GM23248 (cell line): ENCODE measurements at regions not wholly inside any gene's neighbourhood (a gene's known extent, or its start where the extent isn't known, plus 50 kb on each side); places are given as distances from the start of the nearest gene placed in this dataset.

ENCODE experiments used
- DNase-seq: peaks from one replicate; pipeline ENCODE4 v3.0.0-alpha.2; 2015
- H2AFZ ChIP-seq: fragments of 200-600 bp; sonication (generic); 2 replicates; pipeline ENCODE4 v1.6.1; 2016; ENCODE audit warnings: antibody characterized with exemption
- H3F3A ChIP-seq: fragments of 200-600 bp; sonication (generic); 2 replicates; pipeline ENCODE4 v1.6.1; 2016; ENCODE audit warnings: mild to moderate bottlenecking, antibody characterized with exemption, mixed run types; ENCODE audit not compliant: insufficient read depth
- H3K27ac ChIP-seq: fragments of 200-600 bp; sonication (generic); 2 replicates; pipeline ENCODE4 v1.5.1; 2016; ENCODE audit warnings: mild to moderate bottlenecking
- H3K27me3 ChIP-seq: fragments of 200-600 bp; sonication (generic); replicated peaks from 2 replicates; pipeline ENCODE4 v1.6.1; 2016; ENCODE audit warnings: mild to moderate bottlenecking; ENCODE audit not compliant: insufficient read depth
- H3K36me3 ChIP-seq: fragments of 200-600 bp; sonication (generic); 2 replicates; pipeline ENCODE4 v1.6.1; 2016; ENCODE audit warnings: low read depth, mild to moderate bottlenecking
- H3K4me1 ChIP-seq: fragments of 200-600 bp; sonication (generic); 2 replicates; pipeline ENCODE4 v1.6.1; 2016; ENCODE audit warnings: mild to moderate bottlenecking; ENCODE audit not compliant: insufficient read depth
- H3K4me2 ChIP-seq: fragments of 200-600 bp; sonication (generic); one replicate; pipeline ENCODE4 v1.6.1; 2016; ENCODE audit warnings: mild to moderate bottlenecking; ENCODE audit not compliant: unreplicated experiment
- H3K4me3 ChIP-seq: fragments of 200-600 bp; sonication (generic); 2 replicates; pipeline ENCODE4 v1.5.1; 2016; ENCODE audit warnings: mild to moderate bottlenecking
- H3K79me2 ChIP-seq: fragments of 200-600 bp; sonication (generic); 2 replicates; pipeline ENCODE4 v1.6.1; 2016; ENCODE audit warnings: mild to moderate bottlenecking; ENCODE audit not compliant: insufficient read depth
- H3K9ac ChIP-seq: fragments of 200-600 bp; sonication (generic); 2 replicates; pipeline ENCODE4 v1.6.1; 2016; ENCODE audit warnings: mild to moderate bottlenecking
- H3K9me2 ChIP-seq: fragments of 200-600 bp; sonication (generic); 2 replicates; pipeline ENCODE4 v1.6.1; 2016; ENCODE audit warnings: mixed run types, mild to moderate bottlenecking, moderate library complexity; ENCODE audit not compliant: insufficient read depth
- H3K9me3 ChIP-seq: fragments of 200-600 bp; sonication (generic); one replicate; pipeline ENCODE4 v1.6.1; 2017; ENCODE audit warnings: low read depth
- H4K20me1 ChIP-seq: fragments of 200-600 bp; sonication (generic); 2 replicates; pipeline ENCODE4 v1.6.0; 2016; ENCODE audit not compliant: insufficient read depth
- EZH2 ChIP-seq: fragments of 200-600 bp; sonication (generic); IDR thresholded peaks from 2 replicates; pipeline ENCODE4 v1.6.1; 2018; ENCODE audit warnings: antibody characterized with exemption, mild to moderate bottlenecking; ENCODE audit not compliant: insufficient read depth, poor library complexity, severe bottlenecking
- EZH2phosphoT487 ChIP-seq: fragments of 200-600 bp; sonication (generic); IDR thresholded peaks from 2 replicates; pipeline ENCODE4 v1.6.1; 2018; ENCODE audit warnings: antibody characterized with exemption, moderate library complexity, mild to moderate bottlenecking, low read depth; ENCODE audit not compliant: insufficient read depth
- WGBS, 2 experiments: methylation state at CpG; one replicate each; pipeline ENCODE4 v1.1.6; 2015 to 2017; ENCODE audit warnings: low lambda C conversion rate in 2 of 2, low coverage in 1 of 2; ENCODE audit errors: missing lambda C conversion rate in 2 of 2; 5-methylcytosine and 5-hydroxymethylcytosine counted together
- in situ Hi-C: fragments of 300-500 bp; cut with MboI; formaldehyde crosslinking; loops from 2 replicates; pipeline ENCODE4 v1.15.0; 2020

GRCh38 chr15:37777006-37777405 lies 157.4 kb upstream of the TMCO5A start:
- no peak for DNase-seq
- 84% methylated on average over 3 of the region's 3 CpGs for WGBS, 2 experiments
- Histone ChIP-seq H3K27ac (no peak overlapping the region), H3K27me3 (no peaks in the 10 kb centered on the region), H4K20me1 (no peaks in the 10 kb centered on the region), H2AFZ (no peak overlapping the region), H3K9ac (no peak overlapping the region), H3K9me2 (no peaks in the 10 kb centered on the region), H3K36me3 (no peaks in the 10 kb centered on the region), H3K4me1 (peaks cover 16% of the 10 kb centered on the region), H3F3A (peaks cover 12% of the 10 kb centered on the region; the same call in 1 of the 2 replicates), H3K4me3 (no peak overlapping the region), H3K4me2 (no peak overlapping the region), H3K79me2 (no peaks in the 10 kb centered on the region), H3K9me3 (no peaks in the 10 kb centered on the region)
- in situ Hi-C loops, result no loop called here
- TF ChIP-seq EZH2 (no peak), EZH2phosphoT487 (no peak)

GRCh38 chr15:37783290-37783689 lies 151.2 kb upstream of the TMCO5A start:
- 76 to 93% methylated on average over 2 of the region's 2 CpGs for WGBS, 2 experiments
- H4K20me1 ChIP-seq, result no peaks in the 10 kb centered on the region

GRCh38 chr15:37788330-37788729 lies 146.1 kb upstream of the TMCO5A start:
- no peak overlapping the region for H3K9ac ChIP-seq
- no peaks in the 10 kb centered on the region for H3K9me3 ChIP-seq
- no peaks in the 10 kb centered on the region; the same call in 1 of the 2 replicates for H3K9me2 ChIP-seq
- H3K36me3 ChIP-seq, result no peaks in the 10 kb centered on the region
- no peak overlapping the region for H3K27ac ChIP-seq
- H2AFZ ChIP-seq, result no peak overlapping the region
- no peaks in the 10 kb centered on the region for H4K20me1 ChIP-seq
- no peak overlapping the region for H3K4me3 ChIP-seq
- no peaks in the 10 kb centered on the region for H3K27me3 ChIP-seq
- peaks cover 18% of the 10 kb centered on the region for H3K4me1 ChIP-seq
- in situ Hi-C loops, result no loop called here
- H3K79me2 ChIP-seq, result no peaks in the 10 kb centered on the region
- H3K4me2 ChIP-seq, result no peak overlapping the region
- WGBS, 2 experiments, result 77 to 88% methylated on average over 2 of the region's 2 CpGs
- H3F3A ChIP-seq, result peaks cover 9% of the 10 kb centered on the region; the same call in 1 of the 2 replicates
- TF ChIP-seq EZH2, result no peak
- TF ChIP-seq EZH2phosphoT487, result no peak
- no peak for DNase-seq

More at GRCh38 chr15:37783290-37783689, 151.2 kb upstream of the TMCO5A start:
- no peak for DNase-seq
- Histone ChIP-seq H2AFZ (no peak overlapping the region), H3K9me3 (no peaks in the 10 kb centered on the region), H3K4me3 (no peak overlapping the region), H3K79me2 (no peaks in the 10 kb centered on the region), H3K4me1 (peaks cover 4% of the 10 kb centered on the region; the same call in 1 of the 2 replicates), H3K27me3 (no peaks in the 10 kb centered on the region), H3K4me2 (no peak overlapping the region), H3K27ac (no peak overlapping the region), H3F3A (no peaks in the 10 kb centered on the region), H3K9me2 (no peaks in the 10 kb centered on the region; the same call in 1 of the 2 replicates), H3K9ac (no peak overlapping the region), H3K36me3 (no peaks in the 10 kb centered on the region)
- TF ChIP-seq EZH2phosphoT487 (no peak), EZH2 (no peak)
- in situ Hi-C loops, result no loop called here

GRCh38 chr15:37788767-37789396 lies 145.6 kb upstream of the TMCO5A start:
- WGBS, 2 experiments, result 95% methylated on average over 7 of the region's 7 CpGs
- no peak for TF ChIP-seq EZH2phosphoT487
- no peak overlapping the region for H3K27ac ChIP-seq

More at GRCh38 chr15:37788767-37789396, 145.6 kb upstream of the TMCO5A start:
- Histone ChIP-seq H3K4me1 (peaks cover 18% of the 10 kb centered on the region), H3K4me3 (no peak overlapping the region), H3K36me3 (no peaks in the 10 kb centered on the region), H4K20me1 (no peaks in the 10 kb centered on the region), H3K9ac (no peak overlapping the region), H3K9me2 (no peaks in the 10 kb centered on the region; the same call in 1 of the 2 replicates), H3K4me2 (no peak overlapping the region), H3F3A (peaks cover 9% of the 10 kb centered on the region; the same call in 1 of the 2 replicates), H3K79me2 (no peaks in the 10 kb centered on the region), H3K9me3 (no peaks in the 10 kb centered on the region), H2AFZ (no peak overlapping the region), H3K27me3 (no peaks in the 10 kb centered on the region)
- no peak for DNase-seq
- in situ Hi-C loops, result no loop called here
